Esophagus muscularis mucosa (tissue), 4 donors: ENCODE measurements at regions not wholly inside any gene's neighbourhood (a gene's known extent, or its start where the extent isn't known, plus 50 kb on each side); places are given as distances from the start of the nearest gene placed in this dataset.

Experiments
- DNase-seq: peaks from one replicate; pipeline ENCODE4 v3.0.0-alpha.2; 2017; ENCODE audit errors: extremely low spot score
- H3K27ac ChIP-seq, 4 donors: fragments of 200-600 bp; sonication (generic); replicated peaks in 1 of 4; 1 replicate in 3 of 4; 2 replicates in 1 of 4; pipeline ENCODE4 v1.5.1; 2016 to 2019; ENCODE audit warnings: mild to moderate bottlenecking in 1 of 4
- H3K27me3 ChIP-seq, 4 donors: fragments of 200-600 bp; sonication (generic); one replicate each; pipeline versions ENCODE4 v1.5.1 to v1.6.0; 2016 to 2019
- H3K36me3 ChIP-seq, 4 donors: fragments of 200-600 bp; sonication (generic); one replicate each; pipeline ENCODE4 v1.5.1; 2016 to 2019
- H3K4me1 ChIP-seq, 4 donors: fragments of 200-600 bp; sonication (generic); one replicate each; pipeline ENCODE4 v1.5.1; 2016 to 2019
- H3K4me3 ChIP-seq, 4 donors: fragments of 200-600 bp; sonication (generic); 1 replicate in 2 of 4; 2 replicates in 2 of 4; pipeline ENCODE4 v1.5.1; 2016 to 2019; ENCODE audit warnings: mild to moderate bottlenecking in 4 of 4, moderate library complexity in 1 of 4
- H3K9me3 ChIP-seq, 4 donors: fragments of 200-600 bp; sonication (generic); 1 replicate in 3 of 4; 2 replicates in 1 of 4; pipeline ENCODE4 v1.5.1; 2016 to 2019
- EP300 ChIP-seq: sonication (generic); formaldehyde crosslinking; IDR thresholded peaks from one replicate; pipeline ENCODE4 v1.6.1; 2017; ENCODE audit warnings: antibody characterized with exemption
- POLR2A ChIP-seq: fragments of 450-650 bp; IDR thresholded peaks from one replicate; pipeline ENCODE4 v1.6.1; 2017; ENCODE audit warnings: antibody characterized with exemption, moderate library complexity, mild to moderate bottlenecking, low read depth
- POLR2AphosphoS5 ChIP-seq, 2 donors: sonication (generic); formaldehyde crosslinking; IDR thresholded peaks; one replicate each; pipeline ENCODE4 v1.6.1; 2017; ENCODE audit warnings: antibody characterized with exemption in 2 of 2
- WGBS: methylation state at CpG from one replicate; pipeline ENCODE4 v1.1.5; 2018; 5-methylcytosine and 5-hydroxymethylcytosine counted together
- intact Hi-C: fragments of 100-400 bp; cut with DNase I; formaldehyde crosslinking; loops from one replicate; pipeline ENCODE4 v1.15.1; 2023
- TF ChIP-seq, protein P1 (sequence below), 3 experiments: fragments of 200-600 bp in 2 of 3; fragments of 450-650 bp in 1 of 3; sonication (generic) in 2 of 3; IDR thresholded peaks; one replicate each; pipeline ENCODE4 v1.5.1; 2017 to 2019; ENCODE audit warnings: antibody characterized with exemption in 3 of 3, mild to moderate bottlenecking in 2 of 3, moderate library complexity in 1 of 3

DNA sequence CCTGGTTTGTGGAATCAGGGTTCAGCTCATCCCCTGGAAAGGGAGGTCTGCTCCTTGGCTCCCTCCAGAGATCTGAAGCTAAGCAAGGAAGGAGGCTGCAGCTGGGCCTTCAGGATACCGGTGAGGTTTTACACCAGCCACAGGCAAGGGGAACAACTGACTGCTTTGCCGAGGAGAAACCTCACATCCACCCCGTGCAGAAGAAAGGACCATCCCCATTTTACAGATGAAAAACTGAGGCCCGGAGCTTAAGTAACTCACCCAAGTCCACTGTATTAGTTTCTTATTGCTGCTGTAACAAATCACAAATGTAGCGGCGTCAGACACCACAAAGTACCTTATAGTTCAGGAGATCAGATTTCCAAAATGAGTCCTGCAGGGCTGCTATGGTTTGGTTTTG lies 173.7 kb downstream of the MN1 start:
- H3K27ac ChIP-seq, result no peak overlapping the region
- peaks cover 1 to 5% (median 3%) of the 10 kb centered on the region in 4 donors for H3K4me1 ChIP-seq
- H3K9me3 ChIP-seq, result no peaks in the 10 kb centered on the region
- 90% methylated on average over 6 of the region's 6 CpGs for WGBS
- no peaks in the 10 kb centered on the region for H3K36me3 ChIP-seq
- no peak for DNase-seq
- H3K27me3 ChIP-seq, result no peaks in the 10 kb centered on the region
- intact Hi-C loops, result no loop called here
- TF ChIP-seq EP300 (no peak), POLR2AphosphoS5 (IDR thresholded peaks at IDR 0.05) (no peak), POLR2A (no peak)
- TF ChIP-seq, protein P1, sequence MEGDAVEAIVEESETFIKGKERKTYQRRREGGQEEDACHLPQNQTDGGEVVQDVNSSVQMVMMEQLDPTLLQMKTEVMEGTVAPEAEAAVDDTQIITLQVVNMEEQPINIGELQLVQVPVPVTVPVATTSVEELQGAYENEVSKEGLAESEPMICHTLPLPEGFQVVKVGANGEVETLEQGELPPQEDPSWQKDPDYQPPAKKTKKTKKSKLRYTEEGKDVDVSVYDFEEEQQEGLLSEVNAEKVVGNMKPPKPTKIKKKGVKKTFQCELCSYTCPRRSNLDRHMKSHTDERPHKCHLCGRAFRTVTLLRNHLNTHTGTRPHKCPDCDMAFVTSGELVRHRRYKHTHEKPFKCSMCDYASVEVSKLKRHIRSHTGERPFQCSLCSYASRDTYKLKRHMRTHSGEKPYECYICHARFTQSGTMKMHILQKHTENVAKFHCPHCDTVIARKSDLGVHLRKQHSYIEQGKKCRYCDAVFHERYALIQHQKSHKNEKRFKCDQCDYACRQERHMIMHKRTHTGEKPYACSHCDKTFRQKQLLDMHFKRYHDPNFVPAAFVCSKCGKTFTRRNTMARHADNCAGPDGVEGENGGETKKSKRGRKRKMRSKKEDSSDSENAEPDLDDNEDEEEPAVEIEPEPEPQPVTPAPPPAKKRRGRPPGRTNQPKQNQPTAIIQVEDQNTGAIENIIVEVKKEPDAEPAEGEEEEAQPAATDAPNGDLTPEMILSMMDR (IDR thresholded peaks at IDR 0.05), result no peak
- H3K4me3 ChIP-seq, result no peak overlapping the region

DNA sequence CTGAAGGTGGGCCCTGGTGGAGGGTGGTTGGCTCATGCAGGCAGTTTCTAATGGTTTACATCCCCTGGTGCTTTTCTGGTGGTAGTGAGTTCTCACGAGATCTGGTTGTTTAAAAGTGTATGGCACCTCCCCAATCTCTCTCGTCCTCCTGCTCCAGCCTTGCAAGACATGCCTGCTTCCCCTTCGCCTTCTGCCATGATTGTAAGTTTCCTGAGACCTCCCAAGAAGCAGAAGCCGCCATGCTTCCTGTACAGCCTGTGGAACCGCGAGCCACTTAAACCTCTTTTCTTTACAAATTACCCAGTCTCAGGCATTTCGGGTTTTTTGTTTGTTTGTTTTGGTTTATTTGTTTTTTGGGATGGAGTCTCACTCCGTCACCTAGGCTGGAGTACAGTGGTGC lies 173.2 kb downstream of the MN1 start:
- H3K36me3 ChIP-seq, result no peaks in the 10 kb centered on the region
- H3K9me3 ChIP-seq, result no peaks in the 10 kb centered on the region
- WGBS, result 94% methylated on average over 8 of the region's 8 CpGs
- peaks cover 6 to 9% (median 8%) of the 10 kb centered on the region in 4 donors for H3K4me1 ChIP-seq
- TF ChIP-seq EP300 (no peak), POLR2A (no peak), POLR2AphosphoS5 (IDR thresholded peaks at IDR 0.05) (no peak)
- no peak for DNase-seq
- no peaks in the 10 kb centered on the region for H3K27me3 ChIP-seq
- intact Hi-C loops, result no loop called here
- H3K27ac ChIP-seq, result no peak overlapping the region
- H3K4me3 ChIP-seq, result no peak overlapping the region

DNA sequence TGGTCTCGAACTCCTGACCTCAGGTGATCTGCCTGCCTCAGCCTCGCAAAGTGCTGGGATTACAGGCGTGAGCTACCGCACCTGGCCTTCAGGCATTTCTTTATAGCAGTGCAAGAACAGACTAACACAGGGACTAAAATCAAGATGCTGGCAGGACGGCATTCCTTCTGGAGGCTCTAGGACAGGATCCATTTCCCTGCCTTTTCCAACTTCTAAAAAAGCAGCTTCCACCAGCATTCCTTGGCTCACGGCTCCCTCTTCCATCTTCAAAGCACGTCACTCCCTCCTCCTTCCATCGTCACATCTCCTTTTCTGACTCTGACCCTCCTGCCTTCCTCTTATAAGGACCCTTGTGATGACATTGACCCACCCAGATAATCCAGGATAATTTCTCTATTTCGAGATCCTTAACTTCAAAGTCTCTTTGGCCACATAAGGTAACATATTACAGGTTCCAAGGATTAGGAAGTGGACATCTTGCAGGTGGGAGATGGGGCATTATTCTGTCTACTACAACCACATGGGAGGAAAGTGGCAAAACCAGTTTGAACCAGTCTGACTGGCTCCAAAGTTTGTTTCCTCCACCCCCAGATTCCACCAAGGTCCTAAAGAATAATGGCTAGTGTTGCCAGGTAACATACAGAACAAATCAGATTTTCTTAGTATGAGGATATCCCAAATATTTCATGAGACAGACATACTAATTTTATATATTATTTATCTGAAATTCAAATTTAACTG lies 172.5 kb downstream of the MN1 start:
- Histone ChIP-seq H3K4me3 (no peak overlapping the region), H3K4me1 (peaks cover 6 to 10% (median 9%) of the 10 kb centered on the region in 4 donors), H3K9me3 (no peaks in the 10 kb centered on the region), H3K27ac (no peak overlapping the region), H3K36me3 (no peaks in the 10 kb centered on the region), H3K27me3 (no peaks in the 10 kb centered on the region)
- WGBS, result 93% methylated on average over 9 of the region's 9 CpGs
- DNase-seq, result no peak
- intact Hi-C loops, result no loop called here
- TF ChIP-seq EP300, result no peak
- TF ChIP-seq, protein P1 (IDR thresholded peaks at IDR 0.05), result no peak
- no peak for TF ChIP-seq POLR2A
- TF ChIP-seq POLR2AphosphoS5 (IDR thresholded peaks at IDR 0.05), result no peak

DNA sequence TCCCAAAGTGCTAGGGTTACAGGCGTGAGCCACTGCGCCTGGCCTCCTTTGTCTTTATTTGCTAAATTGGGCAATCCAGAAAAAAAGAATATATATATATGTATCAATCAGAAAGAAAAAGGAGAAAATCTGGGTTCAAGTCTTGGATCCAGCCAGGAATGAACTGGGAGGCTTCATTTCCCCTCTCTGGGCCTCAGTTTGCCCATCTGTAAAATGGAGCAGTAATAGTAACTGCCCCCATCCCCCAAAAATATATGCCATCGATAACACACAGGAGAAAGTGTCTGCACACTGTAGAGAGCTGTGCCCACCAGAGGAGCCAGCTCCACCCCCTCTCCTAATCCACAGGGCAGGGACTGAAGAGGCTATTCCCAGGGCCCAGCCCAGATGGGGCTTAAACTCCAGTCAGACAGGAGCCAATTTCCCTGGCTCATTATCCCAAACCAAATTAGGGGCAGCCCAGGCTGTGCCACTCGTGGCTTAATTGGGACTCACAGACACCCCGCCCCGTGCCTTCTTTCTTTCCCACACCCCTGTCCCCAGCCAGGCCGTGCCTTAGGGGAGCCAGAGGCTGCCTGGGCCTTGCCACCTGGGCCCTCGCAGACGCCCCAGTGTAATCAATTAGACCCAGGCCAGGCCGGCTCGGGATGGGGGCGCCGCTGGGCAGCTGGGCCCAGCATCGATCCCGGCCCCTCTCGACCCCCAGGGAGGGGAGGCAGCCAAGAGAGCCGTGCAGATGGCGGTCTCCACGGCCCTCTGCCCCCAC lies 171.5 kb downstream of the MN1 start:
- Histone ChIP-seq H3K9me3 (no peaks in the 10 kb centered on the region), H3K27ac (no peak overlapping the region), H3K36me3 (no peaks in the 10 kb centered on the region), H3K27me3 (no peaks in the 10 kb centered on the region), H3K4me1 (peaks cover 6 to 10% (median 9%) of the 10 kb centered on the region in 4 donors), H3K4me3 (no peak overlapping the region)
- intact Hi-C loops, result no loop called here
- no peak for DNase-seq
- TF ChIP-seq POLR2A (no peak), POLR2AphosphoS5 (IDR thresholded peaks at IDR 0.05) (no peak), EP300 (no peak)
- TF ChIP-seq, protein P1 (IDR thresholded peaks at IDR 0.05), result no peak
- WGBS, result 79% methylated on average over 19 of the region's 19 CpGs

DNA sequence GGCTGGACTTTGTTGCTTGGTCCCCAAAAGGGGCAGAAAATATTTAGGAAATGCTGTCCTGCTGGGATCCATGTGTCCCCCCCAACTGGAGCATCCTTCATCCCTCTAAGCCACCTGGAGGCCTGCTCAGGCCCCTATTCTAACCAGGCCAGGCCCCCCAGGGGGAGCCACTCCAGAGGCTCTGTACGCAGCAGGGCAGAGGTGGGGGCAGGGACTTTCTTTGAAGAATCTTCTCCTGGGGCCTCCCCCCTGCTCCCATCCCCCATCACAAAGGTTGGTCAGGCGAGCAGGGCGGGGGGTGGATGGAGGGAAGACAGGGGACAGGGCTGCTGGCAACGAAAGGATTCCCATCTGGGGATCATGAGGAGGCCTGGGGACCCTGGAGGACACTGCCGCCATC lies 170.8 kb downstream of the MN1 start:
- Histone ChIP-seq H3K4me3 (no peak overlapping the region), H3K4me1 (peaks cover 6 to 10% (median 9%) of the 10 kb centered on the region in 4 donors), H3K9me3 (no peaks in the 10 kb centered on the region), H3K36me3 (no peaks in the 10 kb centered on the region), H3K27me3 (no peaks in the 10 kb centered on the region), H3K27ac (no peak overlapping the region)
- intact Hi-C loops, result no loop called here
- DNase-seq, result no peak
- TF ChIP-seq EP300 (no peak), POLR2A (no peak), POLR2AphosphoS5 (IDR thresholded peaks at IDR 0.05) (no peak)
- TF ChIP-seq, protein P1 (IDR thresholded peaks at IDR 0.05), result no peak
- 84% methylated on average over 4 of the region's 5 CpGs for WGBS
